SK-N-SH treated with all-trans-retinoic acid at 6 μM for 48 hours (cell line): ENCODE measurements at regions not wholly inside any gene's neighbourhood (a gene's known extent, or its start where the extent isn't known, plus 50 kb on each side); places are given as distances from the start of the nearest gene placed in this dataset.

Experiments used
- ATAC-seq: fragments of 200-7000 bp; cut with Tn5 transposase; 3 replicates; pipeline ENCODE4 v1.9.1; 2020; ENCODE audit warnings: mild to moderate bottlenecking, moderate library complexity
- ARNTL ChIP-seq: fragments of 450-650 bp; formaldehyde crosslinking; IDR thresholded peaks from 2 replicates; pipeline ENCODE4 v1.5.0; 2020; ENCODE audit warnings: low read depth, mild to moderate bottlenecking, moderate library complexity, borderline replicate concordance
- CSDC2 ChIP-seq: fragments of 250-450 bp; sonication (Bioruptor Pico); IDR thresholded peaks from 2 replicates; pipeline ENCODE4 v1.5.0; 2020; ENCODE audit warnings: mild to moderate bottlenecking, moderate library complexity
- ESRRG ChIP-seq: fragments of 250-450 bp; sonication (Bioruptor Pico); IDR thresholded peaks from 2 replicates; pipeline ENCODE4 v1.6.1; 2021; ENCODE audit warnings: mild to moderate bottlenecking
- GLIS3 ChIP-seq: fragments of 250-450 bp; sonication (Bioruptor Pico); IDR thresholded peaks from 2 replicates; pipeline ENCODE4 v1.5.0; 2020; ENCODE audit warnings: mild to moderate bottlenecking, moderate library complexity
- OSR1 ChIP-seq: fragments of 250-450 bp; sonication (Bioruptor Pico); IDR thresholded peaks from 2 replicates; pipeline ENCODE4 v1.8.0; 2022; ENCODE audit warnings: moderate library complexity, mild to moderate bottlenecking, inconsistent platforms
- PPARA ChIP-seq: fragments of 250-450 bp; sonication (Bioruptor Pico); IDR thresholded peaks from 2 replicates; pipeline ENCODE4 v1.5.0; 2020; ENCODE audit warnings: mild to moderate bottlenecking, borderline replicate concordance
- TCF4 ChIP-seq: fragments of 250-450 bp; sonication (Bioruptor Pico); IDR thresholded peaks from 2 replicates; pipeline ENCODE4 v1.8.0; 2021; ENCODE audit warnings: mild to moderate bottlenecking, moderate library complexity, borderline replicate concordance
- TOX ChIP-seq: fragments of 250-450 bp; sonication (Bioruptor Pico); IDR thresholded peaks from 2 replicates; pipeline ENCODE4 v1.8.0; 2021; ENCODE audit warnings: mild to moderate bottlenecking, moderate library complexity, borderline replicate concordance
- ZFP3 ChIP-seq: fragments of 250-450 bp; sonication (Bioruptor Pico); IDR thresholded peaks from 2 replicates; pipeline ENCODE4 v1.5.0; 2020; ENCODE audit warnings: mild to moderate bottlenecking, moderate library complexity
- ZNF565 ChIP-seq: fragments of 450-650 bp; formaldehyde crosslinking; conservative IDR thresholded peaks from 2 replicates; pipeline ENCODE4 v1.5.0; 2020; ENCODE audit warnings: low read depth, mild to moderate bottlenecking, moderate library complexity
- ZNF70 ChIP-seq: fragments of 450-650 bp; formaldehyde crosslinking; IDR thresholded peaks from 2 replicates; pipeline ENCODE4 v1.5.0; 2020; ENCODE audit warnings: mild to moderate bottlenecking, moderate library complexity
- ZNF8 ChIP-seq: fragments of 450-650 bp; formaldehyde crosslinking; IDR thresholded peaks from 2 replicates; pipeline ENCODE4 v1.5.0; 2020; ENCODE audit warnings: mild to moderate bottlenecking, moderate library complexity
- TF ChIP-seq, protein P1 (sequence below): fragments of 250-450 bp; sonication (Bioruptor Pico); IDR thresholded peaks from 2 replicates; pipeline ENCODE4 v1.5.1; 2021; ENCODE audit warnings: mild to moderate bottlenecking, moderate library complexity
- TF ChIP-seq, protein P2 (sequence below): fragments of 250-450 bp; sonication (Bioruptor Pico); IDR thresholded peaks from 2 replicates; pipeline ENCODE4 v1.5.1; 2020; ENCODE audit warnings: low read depth, mild to moderate bottlenecking, moderate library complexity
- TF ChIP-seq, protein P3 (sequence below): fragments of 250-450 bp; sonication (Bioruptor Pico); IDR thresholded peaks from 2 replicates; pipeline ENCODE4 v1.8.0; 2021; ENCODE audit warnings: low read depth, mild to moderate bottlenecking, moderate library complexity, borderline replicate concordance
- TF ChIP-seq, protein P4 (sequence below): fragments of 250-450 bp; sonication (Bioruptor Pico); IDR thresholded peaks from 2 replicates; pipeline ENCODE4 v1.5.0; 2020; ENCODE audit warnings: mild to moderate bottlenecking, moderate library complexity

DNA sequence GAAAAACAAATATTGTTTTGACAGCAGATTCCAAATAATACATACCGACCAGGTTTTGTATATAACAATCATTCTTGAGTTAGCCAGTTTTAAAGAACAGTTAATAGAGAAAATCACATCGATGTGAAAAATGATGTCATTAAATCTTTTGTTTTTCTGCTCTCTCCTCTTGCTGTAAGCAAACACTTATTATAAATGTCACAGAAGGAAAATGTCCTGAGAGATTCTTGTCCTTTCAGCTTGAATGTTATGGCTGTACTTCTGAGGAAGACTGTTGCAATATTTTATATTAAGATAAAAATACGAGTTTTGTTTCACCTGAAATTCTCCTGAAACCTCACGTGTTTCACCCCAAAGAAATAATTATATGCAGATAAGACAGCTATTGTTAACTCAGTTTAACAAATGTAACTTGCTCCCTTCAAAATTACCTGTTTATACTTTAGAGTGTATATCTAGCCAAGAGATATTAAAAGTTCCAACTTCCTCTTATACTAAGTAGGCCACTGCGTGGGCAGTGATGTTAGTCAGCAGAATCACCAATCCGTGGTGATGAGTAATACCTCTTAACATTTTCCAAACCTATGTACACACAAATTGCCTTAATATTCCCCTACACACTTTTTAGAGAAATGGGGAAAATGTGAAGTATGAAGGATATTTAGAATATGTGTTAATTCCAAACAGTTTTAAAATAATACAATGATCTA, 1111.4 kb upstream of the CITED2 start:
- TF ChIP-seq ESRRG (CRISPR knock-in tag) = no peak
- TF ChIP-seq, all 23 proteins: peak for 0
- ATAC-seq = peak; percentile 94

DNA sequence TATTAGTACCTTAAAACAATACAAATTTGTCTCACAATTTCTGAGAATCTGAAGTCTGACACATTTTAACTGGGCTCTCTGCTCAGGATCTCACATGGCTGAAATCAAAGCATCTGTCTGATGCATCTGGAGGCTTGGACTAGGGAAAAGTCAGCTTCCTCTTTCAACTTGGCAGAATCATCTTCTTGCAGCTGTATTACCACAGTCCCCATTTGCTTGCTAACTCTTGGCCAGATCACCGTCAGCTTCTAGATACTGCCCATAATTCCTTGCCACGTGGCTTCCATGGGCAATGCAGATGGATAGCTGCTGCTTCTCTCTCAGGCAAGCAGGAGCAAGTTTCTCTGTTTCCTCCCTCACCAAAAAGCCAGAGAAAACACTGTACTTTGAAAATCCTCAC, 1106.4 kb upstream of the CITED2 start:
- ATAC-seq = peak; percentile 59
- no peak for TF ChIP-seq TOX (CRISPR knock-in tag)
- no peak for TF ChIP-seq ZFP3
- TF ChIP-seq, all 23 proteins: peak for 0

DNA sequence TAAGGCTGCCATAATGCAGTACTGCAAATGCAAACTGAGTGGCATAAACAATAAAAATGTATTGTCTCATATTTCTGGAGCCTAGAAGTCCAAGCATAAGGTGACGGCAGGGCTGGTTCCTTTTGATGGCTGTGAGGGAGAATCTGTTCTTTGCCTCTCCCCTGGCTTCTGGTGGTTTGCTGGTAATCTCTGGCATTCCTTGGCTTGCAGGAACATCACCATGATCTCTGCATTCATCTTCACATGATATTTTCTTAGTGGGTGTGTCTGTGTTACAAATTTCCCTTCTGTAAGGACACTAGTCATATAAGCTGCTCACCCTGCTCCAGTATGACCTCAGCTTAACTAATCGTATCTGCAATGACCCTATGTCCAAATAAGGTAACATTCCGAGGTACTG, 1104.2 kb upstream of the CITED2 start:
- TF ChIP-seq PPARA (CRISPR knock-in tag) (no peak), ZNF70 (CRISPR knock-in tag) (no peak), GLIS3 (CRISPR knock-in tag) (no peak), ZNF8 (CRISPR knock-in tag) (no peak), ARNTL (CRISPR knock-in tag) (no peak), CSDC2 (no peak), OSR1 (no peak), ZNF565 (CRISPR knock-in tag) (no peak), TOX (CRISPR knock-in tag) (no peak)
- TF ChIP-seq, protein P1, sequence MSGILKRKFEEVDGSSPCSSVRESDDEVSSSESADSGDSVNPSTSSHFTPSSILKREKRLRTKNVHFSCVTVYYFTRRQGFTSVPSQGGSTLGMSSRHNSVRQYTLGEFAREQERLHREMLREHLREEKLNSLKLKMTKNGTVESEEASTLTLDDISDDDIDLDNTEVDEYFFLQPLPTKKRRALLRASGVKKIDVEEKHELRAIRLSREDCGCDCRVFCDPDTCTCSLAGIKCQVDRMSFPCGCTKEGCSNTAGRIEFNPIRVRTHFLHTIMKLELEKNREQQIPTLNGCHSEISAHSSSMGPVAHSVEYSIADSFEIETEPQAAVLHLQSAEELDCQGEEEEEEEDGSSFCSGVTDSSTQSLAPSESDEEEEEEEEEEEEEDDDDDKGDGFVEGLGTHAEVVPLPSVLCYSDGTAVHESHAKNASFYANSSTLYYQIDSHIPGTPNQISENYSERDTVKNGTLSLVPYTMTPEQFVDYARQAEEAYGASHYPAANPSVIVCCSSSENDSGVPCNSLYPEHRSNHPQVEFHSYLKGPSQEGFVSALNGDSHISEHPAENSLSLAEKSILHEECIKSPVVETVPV (CRISPR knock-in tag) = no peak
- TF ChIP-seq, protein P2, sequence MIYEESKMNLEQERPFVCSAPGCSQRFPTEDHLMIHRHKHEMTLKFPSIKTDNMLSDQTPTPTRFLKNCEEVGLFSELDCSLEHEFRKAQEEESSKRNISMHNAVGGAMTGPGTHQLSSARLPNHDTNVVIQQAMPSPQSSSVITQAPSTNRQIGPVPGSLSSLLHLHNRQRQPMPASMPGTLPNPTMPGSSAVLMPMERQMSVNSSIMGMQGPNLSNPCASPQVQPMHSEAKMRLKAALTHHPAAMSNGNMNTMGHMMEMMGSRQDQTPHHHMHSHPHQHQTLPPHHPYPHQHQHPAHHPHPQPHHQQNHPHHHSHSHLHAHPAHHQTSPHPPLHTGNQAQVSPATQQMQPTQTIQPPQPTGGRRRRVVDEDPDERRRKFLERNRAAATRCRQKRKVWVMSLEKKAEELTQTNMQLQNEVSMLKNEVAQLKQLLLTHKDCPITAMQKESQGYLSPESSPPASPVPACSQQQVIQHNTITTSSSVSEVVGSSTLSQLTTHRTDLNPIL (CRISPR knock-in tag) = no peak
- TF ChIP-seq, protein P3, sequence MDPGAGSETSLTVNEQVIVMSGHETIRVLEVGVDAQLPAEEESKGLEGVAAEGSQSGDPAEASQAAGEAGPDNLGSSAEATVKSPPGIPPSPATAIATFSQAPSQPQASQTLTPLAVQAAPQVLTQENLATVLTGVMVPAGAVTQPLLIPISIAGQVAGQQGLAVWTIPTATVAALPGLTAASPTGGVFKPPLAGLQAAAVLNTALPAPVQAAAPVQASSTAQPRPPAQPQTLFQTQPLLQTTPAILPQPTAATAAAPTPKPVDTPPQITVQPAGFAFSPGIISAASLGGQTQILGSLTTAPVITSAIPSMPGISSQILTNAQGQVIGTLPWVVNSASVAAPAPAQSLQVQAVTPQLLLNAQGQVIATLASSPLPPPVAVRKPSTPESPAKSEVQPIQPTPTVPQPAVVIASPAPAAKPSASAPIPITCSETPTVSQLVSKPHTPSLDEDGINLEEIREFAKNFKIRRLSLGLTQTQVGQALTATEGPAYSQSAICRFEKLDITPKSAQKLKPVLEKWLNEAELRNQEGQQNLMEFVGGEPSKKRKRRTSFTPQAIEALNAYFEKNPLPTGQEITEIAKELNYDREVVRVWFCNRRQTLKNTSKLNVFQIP (CRISPR knock-in tag) = no peak
- TF ChIP-seq, protein P4, sequence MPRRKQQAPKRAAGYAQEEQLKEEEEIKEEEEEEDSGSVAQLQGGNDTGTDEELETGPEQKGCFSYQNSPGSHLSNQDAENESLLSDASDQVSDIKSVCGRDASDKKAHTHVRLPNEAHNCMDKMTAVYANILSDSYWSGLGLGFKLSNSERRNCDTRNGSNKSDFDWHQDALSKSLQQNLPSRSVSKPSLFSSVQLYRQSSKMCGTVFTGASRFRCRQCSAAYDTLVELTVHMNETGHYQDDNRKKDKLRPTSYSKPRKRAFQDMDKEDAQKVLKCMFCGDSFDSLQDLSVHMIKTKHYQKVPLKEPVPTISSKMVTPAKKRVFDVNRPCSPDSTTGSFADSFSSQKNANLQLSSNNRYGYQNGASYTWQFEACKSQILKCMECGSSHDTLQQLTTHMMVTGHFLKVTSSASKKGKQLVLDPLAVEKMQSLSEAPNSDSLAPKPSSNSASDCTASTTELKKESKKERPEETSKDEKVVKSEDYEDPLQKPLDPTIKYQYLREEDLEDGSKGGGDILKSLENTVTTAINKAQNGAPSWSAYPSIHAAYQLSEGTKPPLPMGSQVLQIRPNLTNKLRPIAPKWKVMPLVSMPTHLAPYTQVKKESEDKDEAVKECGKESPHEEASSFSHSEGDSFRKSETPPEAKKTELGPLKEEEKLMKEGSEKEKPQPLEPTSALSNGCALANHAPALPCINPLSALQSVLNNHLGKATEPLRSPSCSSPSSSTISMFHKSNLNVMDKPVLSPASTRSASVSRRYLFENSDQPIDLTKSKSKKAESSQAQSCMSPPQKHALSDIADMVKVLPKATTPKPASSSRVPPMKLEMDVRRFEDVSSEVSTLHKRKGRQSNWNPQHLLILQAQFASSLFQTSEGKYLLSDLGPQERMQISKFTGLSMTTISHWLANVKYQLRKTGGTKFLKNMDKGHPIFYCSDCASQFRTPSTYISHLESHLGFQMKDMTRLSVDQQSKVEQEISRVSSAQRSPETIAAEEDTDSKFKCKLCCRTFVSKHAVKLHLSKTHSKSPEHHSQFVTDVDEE = no peak
- ATAC-seq = no peak

DNA sequence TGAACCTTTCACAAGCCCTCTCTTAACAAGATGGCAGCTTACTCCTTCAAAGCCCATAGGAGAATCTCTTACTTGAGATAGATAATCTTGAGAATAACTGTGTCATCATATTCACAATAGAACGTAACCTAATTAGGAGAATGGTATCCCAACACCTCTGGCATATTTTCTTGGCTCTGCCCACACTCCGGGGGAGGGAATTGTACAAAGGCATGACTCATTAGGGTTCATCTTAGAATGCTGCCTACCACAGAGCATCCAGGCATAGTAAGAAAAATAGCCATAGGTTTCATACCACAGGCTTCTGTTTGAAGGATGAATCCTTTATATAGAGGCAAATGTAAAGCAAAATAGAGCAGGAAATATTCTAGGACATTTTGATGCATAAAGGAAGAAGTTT, 1100.6 kb upstream of the CITED2 start:
- ATAC-seq = no peak
- TF ChIP-seq, protein P4 = no peak
- TF ChIP-seq ESRRG (CRISPR knock-in tag) (no peak), TCF4 (no peak)
- TF ChIP-seq, protein P3 (CRISPR knock-in tag) = no peak
- TF ChIP-seq, all 23 proteins: peak for 0
